ENCODE measurements at regions not wholly inside any gene's neighbourhood (a gene's known extent, or its start where the extent isn't known, plus 50 kb on each side); places are given as distances from the start of the nearest gene placed in this dataset.

- no peak overlapping the region for H3K27ac ChIP-seq
- TF ChIP-seq ZFX (IDR thresholded peaks at IDR 0.05) (no peak), CTCF (conservative IDR thresholded peaks at IDR 0.05) (no peak)
Measured at GRCh38 chr6:71033171-71033570, 76.3 kb upstream of the B3GAT2 start.

GRCh38 chr6:71033890-71034289 is 77.0 kb upstream of the B3GAT2 start:
- TF ChIP-seq CTCF (conservative IDR thresholded peaks at IDR 0.05): no peak
- TF ChIP-seq ZFX (IDR thresholded peaks at IDR 0.05): no peak
- no peak overlapping the region for H3K27ac ChIP-seq

- TF ChIP-seq CTCF (conservative IDR thresholded peaks at IDR 0.05) (no peak), ZFX (IDR thresholded peaks at IDR 0.05) (no peak)
Measured at GRCh38 chr6:71034563-71035345, 77.9 kb upstream of the B3GAT2 start.

GRCh38 chr6:71035871-71036270 is 79.0 kb upstream of the B3GAT2 start:
- no peak overlapping the region for H3K27ac ChIP-seq
- TF ChIP-seq ZFX (IDR thresholded peaks at IDR 0.05) (no peak), CTCF (conservative IDR thresholded peaks at IDR 0.05) (no peak)

More at GRCh38 chr6:71034563-71035345, 77.9 kb upstream of the B3GAT2 start:
- H3K27ac ChIP-seq: no peak overlapping the region

- TF ChIP-seq CTCF (conservative IDR thresholded peaks at IDR 0.05): no peak
- no peak for TF ChIP-seq ZFX (IDR thresholded peaks at IDR 0.05)
Measured at GRCh38 chr6:71038711-71039344, 82.0 kb upstream of the B3GAT2 start.

GRCh38 chr6:71040043-71040442 is 83.2 kb upstream of the B3GAT2 start:
- no peak overlapping the region for H3K27ac ChIP-seq
- TF ChIP-seq CTCF (conservative IDR thresholded peaks at IDR 0.05) (no peak), ZFX (IDR thresholded peaks at IDR 0.05) (no peak)

More at GRCh38 chr6:71038711-71039344, 82.0 kb upstream of the B3GAT2 start:
- no peak overlapping the region for H3K27ac ChIP-seq

- no peak for TF ChIP-seq ZFX (IDR thresholded peaks at IDR 0.05)
- TF ChIP-seq CTCF (conservative IDR thresholded peaks at IDR 0.05): no peak
- no peak overlapping the region for H3K27ac ChIP-seq
Measured at GRCh38 chr6:71040841-71041240, 84.0 kb upstream of the B3GAT2 start.
